Common myeloid progenitor, CD34-positive (primary cell): ENCODE measurements at regions not wholly inside any gene's neighbourhood (a gene's known extent, or its start where the extent isn't known, plus 50 kb on each side); places are given as distances from the start of the nearest gene placed in this dataset.

Source experiments
- CTCF ChIA-PET: fragments of 350-600 bp; sonication (Branson Sonifier 250); formaldehyde crosslinking; loops from one replicate; lab custom pipeline; 2021; ENCODE audit warnings: antibody characterized with exemption; lab: Charles Lee
- POLR2A ChIA-PET: fragments of 350-600 bp; sonication (Branson Sonifier 250); formaldehyde crosslinking; loops from one replicate; lab custom pipeline; 2021; ENCODE audit warnings: antibody characterized with exemption; lab: Charles Lee
- DNase-seq, 3 donors: peaks; one replicate each; pipeline versions ENCODE4 v3.0.0 to v3.0.0-alpha.2; 2013
- H3K27ac ChIP-seq, 2 experiments: 1 replicate in 1 of 2; 2 replicates in 1 of 2; pipeline ENCODE4 v1.7.0; 2013; ENCODE audit warnings: inconsistent platforms in 2 of 2, low read length in 2 of 2, mild to moderate bottlenecking in 2 of 2, low read depth in 1 of 2, moderate library complexity in 1 of 2; ENCODE audit not compliant: severe bottlenecking in 2 of 2, insufficient read depth in 1 of 2, poor library complexity in 1 of 2
- H3K27me3 ChIP-seq, 5 experiments: replicated peaks in 2 of 5; 1 replicate in 3 of 5; 2 replicates in 2 of 5; pipeline versions ENCODE4 v1.6.1 to v1.7.0; 2013; ENCODE audit warnings: low read length in 4 of 5, mild to moderate bottlenecking in 2 of 5, moderate library complexity in 2 of 5, inconsistent platforms in 1 of 5; ENCODE audit not compliant: insufficient read depth in 5 of 5, control insufficient read depth in 4 of 5
- H3K36me3 ChIP-seq, 4 experiments: 1 replicate in 2 of 4; 2 replicates in 2 of 4; pipeline versions ENCODE4 v1.6.1 to v1.7.0; 2013; ENCODE audit warnings: low read length in 3 of 4, control low read depth in 1 of 4, mild to moderate bottlenecking in 1 of 4; ENCODE audit not compliant: control insufficient read depth in 4 of 4, insufficient read depth in 4 of 4
- H3K4me1 ChIP-seq, 4 experiments: 1 replicate in 3 of 4; 2 replicates in 1 of 4; pipeline versions ENCODE4 v1.6.1 to v1.7.1; 2013; ENCODE audit warnings: low read length in 3 of 4, mild to moderate bottlenecking in 3 of 4, control low read depth in 1 of 4, inconsistent platforms in 1 of 4, moderate library complexity in 1 of 4; ENCODE audit not compliant: control insufficient read depth in 4 of 4, insufficient read depth in 4 of 4; ENCODE audit errors: control extremely low read depth in 1 of 4
- H3K4me3 ChIP-seq, 7 experiments: 1 replicate in 4 of 7; 2 replicates in 3 of 7; pipeline versions ENCODE4 v1.5.1 to v1.7.0; 2013; ENCODE audit warnings: mild to moderate bottlenecking in 7 of 7, low read length in 6 of 7, moderate library complexity in 6 of 7, inconsistent platforms in 2 of 7, low read depth in 2 of 7, control low read depth in 1 of 7; ENCODE audit not compliant: insufficient read depth in 4 of 7, control insufficient read depth in 1 of 7; ENCODE audit errors: extremely low read depth in 1 of 7
- H3K9me3 ChIP-seq, 5 experiments: 1 replicate in 4 of 5; 2 replicates in 1 of 5; pipeline versions ENCODE4 v1.6.1 to v1.7.1; 2013; ENCODE audit warnings: low read length in 4 of 5, mild to moderate bottlenecking in 2 of 5, inconsistent platforms in 1 of 5, low read depth in 1 of 5, moderate library complexity in 1 of 5; ENCODE audit not compliant: control insufficient read depth in 4 of 5, insufficient read depth in 2 of 5; ENCODE audit errors: control extremely low read depth in 1 of 5
- WGBS: methylation state at CpG from one replicate; pipeline ENCODE4 v1.1.5; 2013; ENCODE audit not compliant: insufficient coverage; 5-methylcytosine and 5-hydroxymethylcytosine counted together

- POLR2A ChIA-PET = no interaction called here
- Histone ChIP-seq H3K27ac (no peak overlapping the region), H3K36me3 (no peaks in the 10 kb centered on the region), H3K4me1 (no peaks in the 10 kb centered on the region), H3K27me3 (peaks cover 0 to 2% (median 0%) of the 10 kb centered on the region in 5 experiments), H3K9me3 (no peaks in the 10 kb centered on the region), H3K4me3 (no peak overlapping the region)
- CTCF ChIA-PET = no interaction called here
- no peak for DNase-seq
- 67% methylated on average over 1 of the region's 2 CpGs for WGBS
Measured at GRCh38 chr13:109346060-109346459, 440.3 kb downstream of the IRS2 start.

DNA sequence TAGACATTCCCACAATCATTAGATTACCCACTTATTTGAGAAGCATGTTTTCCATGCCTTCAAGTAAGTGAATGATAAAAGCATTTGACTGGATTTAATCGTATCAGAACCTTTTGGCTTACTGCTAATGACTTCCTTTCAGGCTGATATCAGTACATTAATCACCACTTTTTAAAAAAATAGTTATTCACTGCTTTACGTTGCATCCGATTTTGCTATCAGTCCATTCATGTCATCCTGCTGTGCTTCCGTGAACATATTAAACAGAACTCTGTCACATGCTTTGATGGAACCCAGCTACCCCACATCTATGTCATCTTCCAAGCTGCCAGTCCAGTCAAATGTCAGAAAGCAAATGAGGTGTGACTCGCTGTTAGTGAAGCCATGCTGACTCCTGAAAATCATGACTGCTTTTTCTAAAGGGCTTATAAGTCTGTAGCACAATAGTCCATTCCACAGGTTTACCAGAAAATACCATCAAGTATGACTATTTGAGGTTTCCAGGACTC, 440.9 kb downstream of the IRS2 start:
- H3K4me1 ChIP-seq = no peaks in the 10 kb centered on the region
- ChIA-PET CTCF (no interaction called here), POLR2A (no interaction called here)
- 97% methylated on average over 3 of the region's 5 CpGs for WGBS
- H3K27me3 ChIP-seq = peaks cover 0 to 2% (median 0%) of the 10 kb centered on the region in 5 experiments
- H3K4me3 ChIP-seq = no peak overlapping the region
- no peak for DNase-seq
- H3K27ac ChIP-seq = no peak overlapping the region
- no peaks in the 10 kb centered on the region for H3K36me3 ChIP-seq
- H3K9me3 ChIP-seq = no peaks in the 10 kb centered on the region

- no peak for DNase-seq
- Histone ChIP-seq H3K36me3 (no peaks in the 10 kb centered on the region), H3K4me3 (no peak overlapping the region), H3K27me3 (peaks cover 0 to 2% (median 0%) of the 10 kb centered on the region in 5 experiments), H3K9me3 (no peaks in the 10 kb centered on the region), H3K27ac (no peak overlapping the region), H3K4me1 (no peaks in the 10 kb centered on the region)
- 82% methylated on average over 8 of the region's 9 CpGs for WGBS
- POLR2A ChIA-PET = no interaction called here
- CTCF ChIA-PET = no interaction called here
Measured at GRCh38 chr13:109344552-109345157, 441.7 kb downstream of the IRS2 start.

DNA sequence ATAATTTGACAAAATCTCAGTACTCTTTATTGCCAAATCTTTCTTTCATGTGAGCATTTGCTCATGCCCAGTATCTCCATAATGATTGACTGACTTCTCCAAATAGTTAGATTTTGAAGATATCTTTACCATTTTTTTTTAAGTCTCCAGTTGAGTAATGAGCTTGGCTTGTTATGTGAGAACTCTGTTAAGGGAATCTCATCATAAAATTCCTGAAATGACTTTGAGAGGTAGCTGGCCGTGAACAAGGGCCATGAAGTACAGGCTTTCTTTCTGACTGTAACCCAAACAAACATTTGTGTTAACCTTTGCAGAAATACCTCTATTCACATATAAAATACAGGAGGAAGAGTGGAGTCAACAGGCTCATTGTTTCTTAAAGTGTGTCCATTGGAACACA, 449.7 kb downstream of the IRS2 start:
- POLR2A ChIA-PET = no interaction called here
- WGBS = no CpG with 5 or more reads among the region's 1 CpG
- DNase-seq = no peak
- Histone ChIP-seq H3K4me3 (no peak overlapping the region), H3K4me1 (no peaks in the 10 kb centered on the region), H3K36me3 (no peaks in the 10 kb centered on the region), H3K27ac (no peak overlapping the region), H3K9me3 (no peaks in the 10 kb centered on the region), H3K27me3 (peaks cover 0 to 9% (median 4%) of the 10 kb centered on the region in 5 experiments)
- CTCF ChIA-PET = interaction anchor here (0.6 kb wide), 1 partner anchor 10 kb away, joined by 3 read pairs; no protein-coding TSS in a partner anchor

DNA sequence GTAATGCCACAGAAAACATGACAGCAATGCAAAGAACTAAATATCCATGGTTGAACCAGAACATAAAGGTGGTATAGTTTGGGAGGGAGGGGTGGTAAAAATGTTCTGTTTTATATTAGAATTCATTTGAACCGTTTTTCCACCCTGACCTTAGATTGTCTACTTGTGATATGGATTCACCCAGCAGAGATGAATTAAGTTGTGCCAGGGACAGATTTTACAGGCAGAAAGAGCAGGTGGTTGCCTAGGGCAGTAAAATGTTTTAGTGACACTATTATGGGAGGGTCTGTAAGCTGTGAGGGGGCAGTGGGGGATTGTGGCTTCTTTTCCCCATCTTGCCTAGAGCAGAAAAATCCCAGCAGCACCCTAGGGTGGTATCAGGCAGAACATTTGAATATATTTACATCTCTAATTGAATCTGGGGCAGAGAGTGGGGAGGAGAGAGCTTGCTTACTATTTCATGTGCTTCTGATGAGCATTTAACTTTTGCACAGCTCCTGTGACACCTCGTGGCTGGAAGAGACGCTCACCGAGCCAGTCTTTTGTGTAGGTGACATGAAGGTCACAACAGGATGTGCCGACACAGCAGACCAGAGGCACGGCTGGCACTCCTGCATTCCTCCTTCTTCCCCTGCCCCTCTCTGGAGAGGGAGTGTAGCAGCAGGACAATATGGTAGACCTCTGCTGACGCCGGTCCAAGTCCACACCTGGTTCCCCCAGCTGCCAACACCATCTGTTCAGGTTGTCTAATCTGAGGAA, 452.3 kb downstream of the IRS2 start:
- no peak for DNase-seq
- Histone ChIP-seq H3K36me3 (no peaks in the 10 kb centered on the region), H3K27ac (no peak overlapping the region), H3K27me3 (peaks cover 0 to 11% (median 4%) of the 10 kb centered on the region in 5 experiments), H3K4me3 (no peak overlapping the region), H3K4me1 (no peaks in the 10 kb centered on the region), H3K9me3 (no peaks in the 10 kb centered on the region)
- ChIA-PET CTCF (no interaction called here), POLR2A (no interaction called here)
- 91% methylated on average over 7 of the region's 8 CpGs for WGBS

GRCh38 chr13:109332506-109333499, 453.6 kb downstream of the IRS2 start:
- WGBS = 94% methylated on average over 19 of the region's 26 CpGs
- CTCF ChIA-PET = no interaction called here
- no peak for DNase-seq
- no peaks in the 10 kb centered on the region for H3K9me3 ChIP-seq
- H3K27ac ChIP-seq = no peak overlapping the region
- POLR2A ChIA-PET = no interaction called here
- no peak overlapping the region for H3K4me3 ChIP-seq
- no peaks in the 10 kb centered on the region for H3K4me1 ChIP-seq
- H3K36me3 ChIP-seq = no peaks in the 10 kb centered on the region
- H3K27me3 ChIP-seq = peaks cover 0 to 11% (median under 1%) of the 10 kb centered on the region in 5 experiments
